Neural progenitor cell (in vitro differentiated cells): ENCODE measurements at regions not wholly inside any gene's neighbourhood (a gene's known extent, or its start where the extent isn't known, plus 50 kb on each side); places are given as distances from the start of the nearest gene placed in this dataset.

Experiments
- EZH2 ChIP-seq: fragments of 200-600 bp; sonication (generic); IDR thresholded peaks from 2 replicates; pipeline ENCODE4 v1.6.1; 2017; ENCODE audit warnings: antibody characterized with exemption, mild to moderate bottlenecking, moderate library complexity
- EZH2phosphoT487 ChIP-seq: fragments of 200-600 bp; sonication (generic); IDR thresholded peaks from 2 replicates; pipeline ENCODE4 v1.6.1; 2017; ENCODE audit warnings: antibody characterized with exemption
- TF ChIP-seq, protein P1 (sequence below): fragments of 200-600 bp; sonication (generic); IDR thresholded peaks from 2 replicates; pipeline ENCODE4 v1.5.1; 2017; ENCODE audit warnings: antibody characterized with exemption, mild to moderate bottlenecking

DNA sequence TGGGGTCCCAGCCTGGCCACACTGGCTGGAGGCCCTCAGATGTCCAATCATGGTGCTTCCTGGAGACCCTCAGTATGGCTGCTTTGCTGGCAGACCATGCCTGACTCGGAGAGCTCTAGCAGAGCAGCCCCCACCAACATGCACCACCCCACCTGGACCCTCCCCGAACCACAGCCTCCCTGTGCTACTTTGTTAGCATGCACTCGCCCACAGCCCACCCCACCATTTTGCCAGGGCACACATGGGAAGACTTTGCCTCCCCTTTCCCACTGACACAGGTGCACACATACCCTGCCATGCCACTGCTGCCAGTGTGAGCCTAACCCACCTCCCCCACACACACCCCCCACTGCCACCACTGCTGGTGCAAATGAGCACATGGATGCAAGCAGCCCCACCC is 497.5 kb upstream of the PBX1 start:
- TF ChIP-seq, protein P1, sequence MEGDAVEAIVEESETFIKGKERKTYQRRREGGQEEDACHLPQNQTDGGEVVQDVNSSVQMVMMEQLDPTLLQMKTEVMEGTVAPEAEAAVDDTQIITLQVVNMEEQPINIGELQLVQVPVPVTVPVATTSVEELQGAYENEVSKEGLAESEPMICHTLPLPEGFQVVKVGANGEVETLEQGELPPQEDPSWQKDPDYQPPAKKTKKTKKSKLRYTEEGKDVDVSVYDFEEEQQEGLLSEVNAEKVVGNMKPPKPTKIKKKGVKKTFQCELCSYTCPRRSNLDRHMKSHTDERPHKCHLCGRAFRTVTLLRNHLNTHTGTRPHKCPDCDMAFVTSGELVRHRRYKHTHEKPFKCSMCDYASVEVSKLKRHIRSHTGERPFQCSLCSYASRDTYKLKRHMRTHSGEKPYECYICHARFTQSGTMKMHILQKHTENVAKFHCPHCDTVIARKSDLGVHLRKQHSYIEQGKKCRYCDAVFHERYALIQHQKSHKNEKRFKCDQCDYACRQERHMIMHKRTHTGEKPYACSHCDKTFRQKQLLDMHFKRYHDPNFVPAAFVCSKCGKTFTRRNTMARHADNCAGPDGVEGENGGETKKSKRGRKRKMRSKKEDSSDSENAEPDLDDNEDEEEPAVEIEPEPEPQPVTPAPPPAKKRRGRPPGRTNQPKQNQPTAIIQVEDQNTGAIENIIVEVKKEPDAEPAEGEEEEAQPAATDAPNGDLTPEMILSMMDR = no peak
- TF ChIP-seq EZH2 (no peak), EZH2phosphoT487 (no peak)
